Mesothelial cell of epicardium (in vitro differentiated cells): ENCODE measurements at regions not wholly inside any gene's neighbourhood (a gene's known extent, or its start where the extent isn't known, plus 50 kb on each side); places are given as distances from the start of the nearest gene placed in this dataset.
"Not testable (repeated sequence)": the region's sequence is repeated elsewhere in the genome, so short reads cannot be mapped to it uniquely, and the experiment has no call there.

Source experiments
- DNase-seq, 2 experiments: peaks; one replicate each; pipeline ENCODE4 v3.0.0; 2021; ENCODE audit warnings: low spot score in 2 of 2; ENCODE audit not compliant: unreplicated experiment in 2 of 2
- H3K27ac Mint-ChIP-seq: 2 replicates; pipeline ENCODE4 v1.8.0; 2021; ENCODE audit warnings: mixed read lengths
- H3K27me3 Mint-ChIP-seq: 2 replicates; pipeline ENCODE4 v1.8.0; 2021; ENCODE audit warnings: low read depth, mixed read lengths
- H3K36me3 Mint-ChIP-seq: 2 replicates; pipeline ENCODE4 v1.8.0; 2021; ENCODE audit warnings: mixed read lengths
- H3K4me1 Mint-ChIP-seq: 2 replicates; pipeline ENCODE4 v1.8.0; 2021; ENCODE audit warnings: mixed read lengths
- H3K4me3 Mint-ChIP-seq: 2 replicates; pipeline ENCODE4 v1.8.0; 2021; ENCODE audit warnings: mild to moderate bottlenecking, moderate library complexity, mixed read lengths
- H3K9me3 Mint-ChIP-seq: 2 replicates; pipeline ENCODE4 v1.8.0; 2021; ENCODE audit warnings: mixed read lengths
- CTCF ChIP-seq: fragments of 200-600 bp; sonication (generic); IDR thresholded peaks from one replicate; pipeline ENCODE4 v1.5.0; 2021; ENCODE audit warnings: antibody characterized with exemption; ENCODE audit not compliant: unreplicated experiment

GRCh38 chr4:112708772-112709171 lies 71.8 kb downstream of the LARP7 start:
- Mint-ChIP-seq H3K27ac (no peak overlapping the region), H3K36me3 (no peaks in the 10 kb centered on the region), H3K9me3 (no peaks in the 10 kb centered on the region), H3K27me3 (peaks cover 50% of the 10 kb centered on the region), H3K4me1 (peaks cover 18% of the 10 kb centered on the region), H3K4me3 (no peak overlapping the region)
- TF ChIP-seq CTCF = no peak
- DNase-seq = no peak

- no peaks in the 10 kb centered on the region for H3K27me3 Mint-ChIP-seq
- H3K9me3 Mint-ChIP-seq = no peaks in the 10 kb centered on the region
- H3K36me3 Mint-ChIP-seq = no peaks in the 10 kb centered on the region
- H3K4me1 Mint-ChIP-seq = no peaks in the 10 kb centered on the region
- TF ChIP-seq CTCF = no peak
- no peak overlapping the region for H3K4me3 Mint-ChIP-seq
- H3K27ac Mint-ChIP-seq = no peak overlapping the region
- no peak for DNase-seq
These were observed 78.3 kb downstream of the LARP7 start for GRCh38 chr4:112714922-112715901.

- no peak for TF ChIP-seq CTCF
These were observed 80.9 kb downstream of the LARP7 start for GRCh38 chr4:112717856-112718255.

GRCh38 chr4:112721627-112722026 lies 84.7 kb downstream of the LARP7 start:
- no peak overlapping the region for H3K27ac Mint-ChIP-seq
- DNase-seq = no peak
- TF ChIP-seq CTCF = no peak
- H3K9me3 Mint-ChIP-seq = no peaks in the 10 kb centered on the region
- no peaks in the 10 kb centered on the region for H3K4me1 Mint-ChIP-seq
- H3K27me3 Mint-ChIP-seq = peaks cover 2% of the 10 kb centered on the region
- H3K4me3 Mint-ChIP-seq = no peak overlapping the region
- H3K36me3 Mint-ChIP-seq = no peaks in the 10 kb centered on the region

More at GRCh38 chr4:112717856-112718255, 80.9 kb downstream of the LARP7 start:
- Mint-ChIP-seq H3K4me1 (no peaks in the 10 kb centered on the region), H3K9me3 (no peaks in the 10 kb centered on the region), H3K27me3 (peaks cover 2% of the 10 kb centered on the region), H3K36me3 (no peaks in the 10 kb centered on the region), H3K27ac (no peak overlapping the region), H3K4me3 (no peak overlapping the region)
- no peak for DNase-seq

- no peaks in the 10 kb centered on the region for H3K27me3 Mint-ChIP-seq
- no peak for DNase-seq
- no peaks in the 10 kb centered on the region for H3K4me1 Mint-ChIP-seq
- no peak overlapping the region for H3K27ac Mint-ChIP-seq
- H3K9me3 Mint-ChIP-seq = peaks cover 4% of the 10 kb centered on the region
- no peaks in the 10 kb centered on the region for H3K36me3 Mint-ChIP-seq
- H3K4me3 Mint-ChIP-seq = no peak overlapping the region
- no peak for TF ChIP-seq CTCF
These were observed 89.1 kb downstream of the LARP7 start for GRCh38 chr4:112726041-112726440.

GRCh38 chr4:112727728-112728127 lies 90.8 kb downstream of the LARP7 start:
- H3K36me3 Mint-ChIP-seq, H3K27me3 Mint-ChIP-seq, H3K4me3 Mint-ChIP-seq, DNase-seq, H3K4me1 Mint-ChIP-seq, H3K27ac Mint-ChIP-seq, H3K9me3 Mint-ChIP-seq: not testable (repeated sequence)
